NB4 (cell line): ENCODE measurements at regions not wholly inside any gene's neighbourhood (a gene's known extent, or its start where the extent isn't known, plus 50 kb on each side); places are given as distances from the start of the nearest gene placed in this dataset.

Source experiments
- CTCF ChIP-seq: IDR thresholded peaks from one replicate; pipeline ENCODE4 v1.5.1; 2012; ENCODE audit warnings: low read depth, low read length
- MAX ChIP-seq: IDR thresholded peaks from 2 replicates; pipeline ENCODE4 v1.6.1; 2011; ENCODE audit warnings: low read depth, low read length
- MYC ChIP-seq: IDR thresholded peaks from 2 replicates; pipeline ENCODE4 v1.6.1; 2011; ENCODE audit warnings: low read depth, low read length
- POLR2A ChIP-seq: IDR thresholded peaks from 2 replicates; pipeline ENCODE4 v1.6.1; 2011; ENCODE audit warnings: mild to moderate bottlenecking; ENCODE audit not compliant: insufficient read length; ENCODE audit errors: extremely low read depth

GRCh38 chr10:46098386-46098785, 52.3 kb upstream of the MSMB start:
- TF ChIP-seq CTCF (no peak), MAX (no peak), POLR2A (no peak), MYC (no peak)
